Adrenal gland (tissue), 9 donors: ENCODE measurements at regions not wholly inside any gene's neighbourhood (a gene's known extent, or its start where the extent isn't known, plus 50 kb on each side); places are given as distances from the start of the nearest gene placed in this dataset.

Source experiments
- DNase-seq, 7 donors: peaks; one replicate each; pipeline ENCODE4 v3.0.0-alpha.2; 2019 to 2020
- H3K27ac ChIP-seq, 5 donors: fragments of 200-600 bp; sonication (generic) in 4 of 5; 1 replicate in 3 of 5; 2 replicates in 2 of 5; pipeline versions ENCODE4 v1.5.1 to v1.8.0; 2016 to 2020; ENCODE audit warnings: mild to moderate bottlenecking in 1 of 5
- H3K27me3 ChIP-seq: fragments of 200-600 bp; 2 replicates; pipeline ENCODE4 v1.8.0; 2021
- H3K36me3 ChIP-seq, 2 donors: fragments of 200-600 bp; replicated peaks in 1 of 2; 1 replicate in 1 of 2; 2 replicates in 1 of 2; pipeline versions ENCODE4 v1.5.1 to v1.8.0; 2018 to 2022
- H3K4me1 ChIP-seq, 2 donors: fragments of 200-600 bp; replicated peaks in 1 of 2; 1 replicate in 1 of 2; 2 replicates in 1 of 2; pipeline versions ENCODE4 v1.5.1 to v1.8.0; 2018 to 2021
- H3K4me3 ChIP-seq, 4 donors: fragments of 200-600 bp; sonication (generic) in 3 of 4; one replicate each; pipeline ENCODE4 v1.5.1; 2016 to 2018
- H3K9me3 ChIP-seq, 3 donors: fragments of 200-600 bp; sonication (generic) in 1 of 3; replicated peaks in 1 of 3; 1 replicate in 2 of 3; 2 replicates in 1 of 3; pipeline versions ENCODE4 v1.5.1 to v1.8.0; 2016 to 2021
- POLR2A ChIP-seq, 2 donors: fragments of 450-650 bp; IDR thresholded peaks; one replicate each; pipeline ENCODE4 v1.6.1; 2017; ENCODE audit warnings: antibody characterized with exemption in 2 of 2, mild to moderate bottlenecking in 2 of 2, moderate library complexity in 1 of 2
- WGBS, 4 donors: extraction: QIAGEN DNeasy Blood & Tissue Kit in 2 of 4; methylation state at CpG; one replicate each; pipeline versions ENCODE4 v1.1.5 to v1.1.7; 2013 to 2017; 5-methylcytosine and 5-hydroxymethylcytosine counted together
- intact Hi-C, 2 donors: fragments of 100-400 bp; cut with DNase I; formaldehyde crosslinking; loops; one replicate each; pipeline versions ENCODE4 v1.14.1 to v1.15.0; 2022 to 2023
- TF ChIP-seq, protein P1 (sequence below), 6 experiments: fragments of 450-650 bp in 4 of 6; fragments of 200-600 bp in 2 of 6; sonication (generic) in 1 of 6; IDR thresholded peaks; 1 replicate in 5 of 6; 2 replicates in 1 of 6; pipeline versions ENCODE4 v1.5.1 to v1.8.0; 2016 to 2021; ENCODE audit warnings: antibody characterized with exemption in 6 of 6, mild to moderate bottlenecking in 2 of 6, moderate library complexity in 1 of 6
- donor health status: healthy with polysubstance abuse.
- donor health status: Bipolar disorder and iron deficiency.
- donor health status: DM: yes; HTN: yes; CAD: no.
- donor health status: DM: no; HTN: no; CAD: no.
- donor health status: DM: no; HTN: no; CAD: no.

DNA sequence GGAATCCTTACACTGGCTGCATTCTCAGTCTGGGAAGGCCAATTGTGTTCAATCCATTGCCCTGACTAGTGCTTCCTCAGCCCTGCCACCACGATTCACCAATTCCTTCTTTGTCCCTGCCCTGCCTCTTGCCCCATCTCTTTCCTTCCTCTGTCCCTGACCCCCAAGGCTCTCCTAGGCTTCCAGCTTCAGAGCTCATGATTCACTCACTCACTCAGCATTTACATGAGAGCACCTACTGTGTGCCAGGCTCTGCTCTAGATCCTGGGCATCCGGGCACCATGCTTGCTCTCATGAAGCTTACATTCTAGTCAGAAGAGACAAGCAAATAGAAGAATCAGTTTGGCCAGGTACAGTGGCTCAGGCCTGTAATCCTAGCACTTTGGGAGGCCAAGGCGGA is 489.5 kb upstream of the JARID2 start:
- intact Hi-C loops: no loop called here
- H3K9me3 ChIP-seq: no peaks in the 10 kb centered on the region
- H3K27me3 ChIP-seq: no peaks in the 10 kb centered on the region
- no peak overlapping the region for H3K27ac ChIP-seq
- H3K36me3 ChIP-seq: no peaks in the 10 kb centered on the region
- DNase-seq: no peak
- H3K4me3 ChIP-seq: no peak overlapping the region
- TF ChIP-seq, protein P1, sequence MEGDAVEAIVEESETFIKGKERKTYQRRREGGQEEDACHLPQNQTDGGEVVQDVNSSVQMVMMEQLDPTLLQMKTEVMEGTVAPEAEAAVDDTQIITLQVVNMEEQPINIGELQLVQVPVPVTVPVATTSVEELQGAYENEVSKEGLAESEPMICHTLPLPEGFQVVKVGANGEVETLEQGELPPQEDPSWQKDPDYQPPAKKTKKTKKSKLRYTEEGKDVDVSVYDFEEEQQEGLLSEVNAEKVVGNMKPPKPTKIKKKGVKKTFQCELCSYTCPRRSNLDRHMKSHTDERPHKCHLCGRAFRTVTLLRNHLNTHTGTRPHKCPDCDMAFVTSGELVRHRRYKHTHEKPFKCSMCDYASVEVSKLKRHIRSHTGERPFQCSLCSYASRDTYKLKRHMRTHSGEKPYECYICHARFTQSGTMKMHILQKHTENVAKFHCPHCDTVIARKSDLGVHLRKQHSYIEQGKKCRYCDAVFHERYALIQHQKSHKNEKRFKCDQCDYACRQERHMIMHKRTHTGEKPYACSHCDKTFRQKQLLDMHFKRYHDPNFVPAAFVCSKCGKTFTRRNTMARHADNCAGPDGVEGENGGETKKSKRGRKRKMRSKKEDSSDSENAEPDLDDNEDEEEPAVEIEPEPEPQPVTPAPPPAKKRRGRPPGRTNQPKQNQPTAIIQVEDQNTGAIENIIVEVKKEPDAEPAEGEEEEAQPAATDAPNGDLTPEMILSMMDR (IDR thresholded peaks at IDR 0.05): no peak
- TF ChIP-seq POLR2A (IDR thresholded peaks at IDR 0.05): no peak
- 85 to 95% (median 87%) methylated on average over 3 of the region's 3 CpGs for WGBS, 4 donors
- no peaks in the 10 kb centered on the region for H3K4me1 ChIP-seq

DNA sequence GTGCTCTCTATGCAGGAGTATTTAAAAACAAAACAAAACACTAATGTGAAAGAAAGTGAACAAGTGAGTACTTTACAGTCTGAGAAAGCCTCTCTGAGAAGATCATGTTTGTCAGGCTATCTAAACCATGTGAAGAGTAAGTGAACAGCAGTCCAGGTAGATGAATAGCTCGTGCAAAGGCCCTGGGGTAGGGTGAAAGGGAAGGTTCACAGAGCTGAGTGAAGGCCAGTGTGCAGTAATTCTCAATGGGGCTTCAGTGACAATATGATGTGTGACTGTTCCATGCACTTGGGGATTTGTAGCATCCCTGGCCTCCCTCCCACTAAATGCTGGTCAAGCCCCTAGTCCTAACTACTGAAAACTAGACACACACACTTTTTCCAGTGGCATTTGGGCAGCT is 488.9 kb upstream of the JARID2 start:
- WGBS, 4 donors: 90 to 100% (median 94%) methylated on average over 1 of the region's 1 CpG
- H3K9me3 ChIP-seq: no peaks in the 10 kb centered on the region
- TF ChIP-seq, protein P1 (IDR thresholded peaks at IDR 0.05): no peak
- no peak for TF ChIP-seq POLR2A (IDR thresholded peaks at IDR 0.05)
- H3K27ac ChIP-seq: no peak overlapping the region
- no peaks in the 10 kb centered on the region for H3K27me3 ChIP-seq
- intact Hi-C loops: no loop called here
- H3K4me3 ChIP-seq: no peak overlapping the region
- no peak for DNase-seq
- no peaks in the 10 kb centered on the region for H3K4me1 ChIP-seq
- H3K36me3 ChIP-seq: no peaks in the 10 kb centered on the region

DNA sequence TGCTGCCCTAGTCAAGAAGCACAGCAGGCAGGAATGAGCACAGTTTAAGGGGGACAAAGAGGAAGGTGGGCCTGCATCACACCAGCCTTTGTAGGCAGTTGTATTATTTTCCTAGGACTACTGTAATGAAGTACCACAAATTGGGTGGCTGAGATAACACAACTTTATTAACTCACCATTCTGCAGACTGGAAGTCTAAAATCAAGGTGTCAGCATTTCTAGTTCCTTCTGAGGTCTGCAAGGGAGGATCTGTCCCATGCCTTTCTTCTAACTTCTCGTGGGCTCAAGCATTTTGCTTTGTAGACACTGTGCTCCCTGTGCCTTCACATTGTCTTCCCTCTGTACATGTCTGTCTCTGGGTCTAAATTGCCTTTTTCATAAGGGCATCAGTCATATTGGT is 488.5 kb upstream of the JARID2 start:
- intact Hi-C loops: no loop called here
- Histone ChIP-seq H3K4me3 (no peak overlapping the region), H3K9me3 (no peaks in the 10 kb centered on the region), H3K36me3 (no peaks in the 10 kb centered on the region), H3K27ac (no peak overlapping the region), H3K4me1 (no peaks in the 10 kb centered on the region), H3K27me3 (no peaks in the 10 kb centered on the region)
- WGBS, 4 donors: 65 to 95% (median 77%) methylated on average over 1 of the region's 1 CpG
- TF ChIP-seq, protein P1 (IDR thresholded peaks at IDR 0.05): no peak
- no peak for TF ChIP-seq POLR2A (IDR thresholded peaks at IDR 0.05)
- DNase-seq: no peak

DNA sequence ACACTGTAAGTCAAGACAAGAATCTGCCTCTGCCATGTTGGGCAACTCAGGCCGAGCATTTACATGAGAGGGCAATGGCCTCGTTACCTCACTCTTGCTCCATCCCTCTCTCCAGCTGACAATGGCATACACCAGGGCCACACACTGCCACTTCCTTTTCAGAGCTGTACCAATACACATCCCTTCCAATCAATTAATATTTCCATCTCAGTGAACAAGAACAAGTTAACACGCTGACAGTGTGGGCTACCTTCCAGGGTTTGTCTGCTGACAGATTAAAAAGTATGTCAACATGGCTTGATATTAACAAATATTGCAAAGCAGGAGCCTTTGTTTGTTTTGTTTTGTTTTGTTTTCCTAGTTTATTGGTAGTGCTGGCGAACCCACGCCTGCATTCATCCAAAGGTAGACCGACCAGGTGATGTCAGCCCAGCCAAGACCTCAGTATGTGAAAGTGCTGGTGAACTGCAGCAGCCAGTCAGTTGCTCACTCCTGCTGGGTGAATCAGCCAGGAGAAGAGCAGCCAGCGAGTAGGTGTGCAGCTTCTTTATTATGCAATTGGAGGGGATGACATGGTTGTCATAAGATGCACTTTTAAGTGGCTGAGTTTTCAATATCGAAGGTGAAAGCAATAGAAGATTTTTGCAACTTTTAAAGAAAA is 487.3 kb upstream of the JARID2 start:
- intact Hi-C loops: no loop called here
- peak in 1 of 7 donors; percentile 23 for DNase-seq
- Histone ChIP-seq H3K4me1 (no peaks in the 10 kb centered on the region), H3K27ac (no peak overlapping the region), H3K36me3 (no peaks in the 10 kb centered on the region), H3K27me3 (no peaks in the 10 kb centered on the region), H3K9me3 (no peaks in the 10 kb centered on the region), H3K4me3 (no peak overlapping the region)
- TF ChIP-seq, protein P1 (IDR thresholded peaks at IDR 0.05): no peak
- no peak for TF ChIP-seq POLR2A (IDR thresholded peaks at IDR 0.05)
- 84 to 91% (median 85%) methylated on average over 8 of the region's 8 CpGs for WGBS, 4 donors
